Activated CD4-positive, CD25-positive, alpha-beta regulatory T cell treated with anti-CD3 and anti-CD28 coated beads, Interleukin-2, amount 50 U/mL, for 24 hours (primary cell): ENCODE measurements at regions not wholly inside any gene's neighbourhood (a gene's known extent, or its start where the extent isn't known, plus 50 kb on each side); places are given as distances from the start of the nearest gene placed in this dataset.

Experiments
- ATAC-seq, 2 donors: fragments of 150-1000 bp; cut with Tn5 transposase; one replicate each; pipeline ENCODE4 v1.10.0; 2021; ENCODE audit warnings: mild to moderate bottlenecking in 1 of 2, moderate library complexity in 1 of 2

DNA sequence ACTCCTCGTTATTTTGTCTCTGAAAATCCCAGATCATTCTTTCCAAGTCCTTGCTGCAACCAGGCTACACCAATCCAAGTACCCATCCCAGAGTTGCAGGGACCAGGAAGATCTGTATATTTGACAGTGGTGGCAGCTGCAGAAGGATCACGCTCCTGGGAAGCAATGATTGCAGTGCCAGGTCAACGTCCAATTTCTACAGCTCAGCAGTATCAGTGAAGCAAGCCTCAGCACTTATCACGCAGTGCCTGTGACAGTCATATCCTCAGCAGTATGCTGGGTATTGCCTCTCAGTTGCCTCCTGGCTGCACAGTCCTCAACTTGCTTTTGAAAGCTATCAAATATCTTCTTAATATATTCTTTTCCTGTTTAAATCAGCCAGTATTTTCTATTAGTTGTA lies 66.7 kb downstream of the BARHL2 start:
- no peak for ATAC-seq

DNA sequence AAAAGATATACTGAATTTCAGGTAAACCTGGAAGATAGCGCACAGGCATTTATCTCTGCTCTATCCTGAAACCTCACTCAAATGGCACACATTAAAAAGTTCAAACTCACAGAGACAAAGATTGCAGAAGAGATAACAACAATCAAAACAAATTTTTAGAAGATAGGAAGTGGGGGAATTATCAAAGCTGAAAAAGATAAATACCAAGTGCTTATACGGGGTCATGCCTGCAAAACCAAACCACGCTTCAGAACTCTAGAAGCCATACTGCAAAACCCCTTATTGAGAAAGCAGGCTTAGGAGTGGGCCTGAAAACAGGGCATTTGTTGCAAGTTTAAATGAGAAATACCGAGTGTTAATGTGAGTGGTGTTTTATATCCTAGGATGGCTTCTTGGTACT lies 76.8 kb downstream of the BARHL2 start:
- ATAC-seq: no peak

DNA sequence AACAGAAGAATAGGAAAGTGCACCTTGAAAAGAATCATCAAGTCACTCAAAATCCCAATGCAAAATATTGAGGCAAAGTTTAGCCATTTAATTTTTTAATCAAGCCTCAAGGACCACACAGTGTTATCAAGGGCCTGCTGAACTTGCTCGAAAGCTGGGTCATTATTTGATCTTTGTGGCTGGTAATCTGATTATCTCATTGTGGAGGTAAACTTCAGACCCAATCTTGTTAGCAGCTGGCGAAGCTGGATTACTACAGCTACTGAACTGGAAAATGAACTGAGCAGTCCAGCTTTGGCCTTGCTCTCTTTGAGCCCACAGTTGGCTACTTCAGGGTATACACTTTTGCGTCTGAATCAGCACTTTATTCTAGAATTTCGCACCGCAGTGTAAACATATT lies 94.4 kb downstream of the BARHL2 start:
- no peak for ATAC-seq

DNA sequence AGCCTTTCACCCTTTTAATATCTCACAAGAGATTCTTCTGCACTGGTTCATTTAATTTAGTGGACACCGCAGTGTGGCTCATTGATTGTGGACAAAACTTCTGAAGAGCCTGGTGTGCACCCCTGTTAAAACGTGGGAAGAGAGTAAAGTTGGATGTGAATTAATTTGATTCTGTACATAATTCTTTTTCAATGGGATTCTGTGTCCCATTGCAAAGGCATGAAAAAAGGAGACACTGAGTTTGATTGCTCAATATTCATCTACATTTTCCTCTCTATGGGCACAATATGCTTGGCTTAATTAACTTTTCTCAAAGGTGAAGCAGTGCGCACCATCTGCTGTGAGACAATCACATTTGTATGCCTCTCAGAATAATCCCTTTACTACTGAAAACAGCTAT lies 95.1 kb downstream of the BARHL2 start:
- ATAC-seq: no peak

DNA sequence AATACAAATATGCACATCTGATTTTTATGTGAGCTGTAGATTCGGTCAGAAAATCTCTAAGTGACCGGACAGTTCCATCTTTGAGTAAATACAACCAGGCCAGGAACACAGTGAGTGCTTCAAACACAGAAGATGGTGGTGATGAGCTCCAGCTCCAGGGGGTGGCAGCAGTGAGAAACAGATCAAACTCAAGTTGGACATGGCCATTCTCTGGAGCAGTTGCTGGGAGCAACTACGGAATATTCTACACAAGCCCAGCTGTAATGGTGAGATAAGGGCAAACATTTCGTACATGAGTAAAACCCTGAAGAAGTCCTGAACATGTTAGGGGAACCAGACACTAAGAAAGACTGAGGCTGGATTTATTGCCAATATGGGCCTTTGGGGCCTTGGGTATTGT lies 100.7 kb downstream of the BARHL2 start:
- no peak for ATAC-seq

DNA sequence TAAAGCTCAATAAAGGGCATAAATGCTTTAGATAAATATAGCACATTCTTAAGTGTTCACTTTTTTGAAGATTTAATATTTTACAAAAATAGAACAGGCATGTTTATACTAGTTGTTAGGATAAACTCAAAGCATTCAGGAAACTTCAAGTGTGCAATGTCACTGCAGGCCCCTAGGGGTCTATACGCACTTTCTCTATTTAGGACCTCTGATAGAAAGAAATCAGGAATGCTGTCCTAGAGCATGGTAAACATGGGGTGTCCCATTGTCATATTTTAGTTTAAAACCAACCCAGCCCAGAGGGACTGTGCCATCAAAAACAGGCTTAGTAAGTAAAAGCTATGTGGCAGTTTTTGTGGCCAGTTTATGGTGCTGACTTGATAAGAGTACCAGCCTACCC lies 102.2 kb downstream of the BARHL2 start:
- no peak for ATAC-seq

DNA sequence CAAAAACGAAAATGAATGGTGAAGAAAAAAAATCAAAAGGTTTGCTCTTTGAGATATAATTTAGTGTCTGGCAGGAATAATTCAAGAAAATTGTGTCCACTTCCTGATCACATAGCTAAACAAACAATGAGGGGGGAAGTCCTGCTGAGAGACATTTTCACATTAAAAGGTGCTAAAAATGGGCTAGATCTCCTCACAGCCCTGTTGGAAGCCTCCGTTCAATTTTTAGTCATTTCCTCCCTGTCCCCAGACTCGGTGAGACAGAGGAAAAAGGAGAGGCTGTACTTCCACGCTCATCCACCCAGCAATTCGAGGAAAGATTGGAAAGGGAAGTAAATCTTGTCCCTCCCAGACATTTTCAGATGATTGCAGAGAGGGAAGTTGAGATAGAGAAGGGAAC lies 103.7 kb downstream of the BARHL2 start:
- no peak for ATAC-seq

DNA sequence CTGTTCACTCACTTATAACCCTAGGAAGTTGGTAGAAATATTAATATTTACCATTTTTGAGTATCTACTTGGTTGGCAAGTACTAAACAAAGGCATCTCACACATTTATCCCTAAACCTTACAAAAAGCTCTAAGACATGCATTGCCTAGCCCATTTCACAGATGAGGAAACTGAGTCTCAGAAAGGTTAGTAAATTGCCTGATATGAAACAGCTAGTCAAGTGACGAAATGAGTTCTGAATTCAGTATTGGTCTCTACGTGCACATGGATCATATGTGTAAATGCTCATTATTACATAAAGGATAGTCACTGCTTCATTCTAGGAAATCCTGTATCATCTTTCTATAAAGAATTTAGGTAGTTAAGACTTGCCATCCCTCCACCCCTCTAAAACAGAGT lies 105.1 kb downstream of the BARHL2 start:
- no peak for ATAC-seq

DNA sequence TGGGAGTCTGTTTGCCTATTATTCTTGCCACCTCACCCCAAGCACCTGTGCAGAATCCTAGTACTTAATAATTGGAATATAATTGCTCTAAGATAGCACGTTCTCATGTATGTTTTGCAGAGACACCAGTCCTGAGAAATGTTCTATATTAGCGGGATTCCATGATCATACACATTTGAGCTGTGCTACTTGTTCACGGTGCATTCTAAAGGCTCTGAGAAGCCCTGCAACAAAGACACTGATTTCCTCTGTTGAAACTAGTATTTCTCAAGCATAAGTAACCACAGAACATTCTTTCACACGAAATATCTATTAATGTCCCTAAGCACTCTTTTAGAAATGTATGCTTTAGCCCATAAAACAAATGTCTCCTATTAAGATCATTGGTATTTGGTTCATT lies 109.4 kb downstream of the BARHL2 start:
- ATAC-seq: no peak

DNA sequence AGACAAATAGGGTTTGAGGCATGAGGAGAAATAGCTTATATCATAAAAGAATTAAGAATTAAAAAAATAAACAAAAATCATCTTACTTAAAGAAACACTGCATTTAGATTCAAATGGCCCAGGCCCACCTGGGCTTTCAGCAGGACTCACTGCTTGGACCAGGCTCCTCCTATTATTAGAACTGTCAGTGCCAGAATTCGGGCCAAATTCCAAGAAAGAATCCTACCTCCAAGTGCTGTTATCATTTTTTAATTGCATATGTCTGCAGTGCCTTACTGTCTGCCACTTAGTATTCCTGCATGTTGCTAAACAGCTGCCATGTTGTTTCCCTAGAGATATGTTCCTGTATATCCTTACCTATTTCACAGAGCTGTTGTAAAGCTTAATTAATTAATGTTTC lies 112.0 kb downstream of the BARHL2 start:
- no peak for ATAC-seq

DNA sequence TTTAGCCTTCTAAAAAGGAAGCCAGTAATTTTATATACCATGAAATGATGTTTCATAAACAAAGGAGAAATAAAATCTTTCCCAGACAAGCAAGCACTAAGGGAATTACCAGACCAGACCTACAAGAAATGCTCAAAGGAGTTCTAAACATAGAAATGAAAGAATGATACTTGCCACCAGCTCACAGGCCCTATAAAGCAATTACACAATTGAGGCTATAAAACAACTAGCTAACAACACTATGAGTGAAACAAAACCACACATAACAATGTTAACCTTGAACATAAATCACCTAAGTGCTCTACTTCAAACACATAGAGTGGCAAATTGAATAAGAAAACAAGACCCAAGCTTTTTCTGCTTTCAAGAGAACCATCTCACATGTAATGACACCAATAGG lies 123.8 kb downstream of the BARHL2 start:
- ATAC-seq: no peak

DNA sequence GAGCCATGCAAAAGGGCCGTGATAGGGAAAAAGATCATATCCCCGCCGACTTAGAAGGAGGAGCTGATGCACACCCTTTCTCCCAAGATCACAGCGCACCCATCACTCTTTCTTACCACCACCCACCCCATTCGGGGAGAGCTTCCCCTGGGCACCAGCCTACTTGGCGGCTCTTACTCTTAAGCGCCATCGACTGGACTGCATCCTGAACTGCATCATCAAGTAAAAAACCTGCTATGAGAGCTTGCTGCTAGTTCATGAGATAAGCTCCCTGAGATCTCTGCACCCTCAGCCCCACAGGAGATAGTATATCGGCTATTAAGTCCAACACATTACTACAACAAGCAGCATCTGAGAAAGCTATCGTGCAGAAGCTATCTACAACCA lies 125.1 kb downstream of the BARHL2 start:
- no peak for ATAC-seq

DNA sequence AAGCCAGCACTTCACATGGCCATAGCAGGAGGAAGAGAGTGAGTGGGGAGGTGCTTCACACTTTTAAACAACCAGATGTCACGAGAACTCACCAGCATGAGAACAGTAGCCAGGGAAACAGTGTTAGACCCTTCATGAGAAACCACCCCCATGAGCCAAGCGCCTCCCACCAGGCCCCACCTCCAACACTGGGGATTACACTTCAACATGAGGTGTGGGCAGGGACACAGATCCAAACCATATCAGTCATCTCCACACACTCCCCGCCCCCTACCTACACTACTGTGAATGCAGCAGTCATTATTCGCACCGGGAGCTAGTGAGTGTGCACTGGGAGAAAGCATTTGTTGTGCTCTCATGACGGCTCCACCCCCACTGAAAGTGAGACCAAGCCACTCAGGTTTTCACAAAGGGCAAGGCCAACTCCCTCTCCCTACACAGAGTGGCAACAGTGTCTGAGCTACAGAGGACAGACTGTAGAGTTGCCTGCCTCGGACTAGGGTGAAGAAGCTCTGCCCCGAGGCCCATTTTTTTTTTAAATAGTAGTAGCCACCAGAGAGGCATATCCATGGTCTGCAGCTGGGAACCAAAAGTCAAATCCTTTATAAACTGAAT lies 125.6 kb downstream of the BARHL2 start:
- no peak for ATAC-seq

DNA sequence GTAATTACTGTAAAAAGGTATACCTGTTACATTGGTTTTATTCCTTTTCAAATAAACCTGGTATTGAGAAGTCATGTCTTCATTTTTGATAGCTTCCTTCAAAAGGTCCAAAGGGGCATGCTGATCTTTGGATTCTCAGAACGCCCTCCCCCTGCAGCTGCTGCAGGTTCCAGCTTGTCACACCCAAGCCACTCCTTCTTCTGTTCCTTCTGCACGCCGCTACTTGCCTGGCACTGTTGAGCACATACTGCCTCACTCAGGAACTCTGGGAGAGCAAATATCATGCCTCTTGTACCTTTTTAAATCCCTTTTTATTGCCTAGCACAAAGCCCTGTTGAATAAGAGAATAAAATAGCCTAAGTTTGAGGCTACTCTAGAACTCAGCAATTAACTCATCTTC lies 136.9 kb downstream of the BARHL2 start:
- no peak for ATAC-seq

DNA sequence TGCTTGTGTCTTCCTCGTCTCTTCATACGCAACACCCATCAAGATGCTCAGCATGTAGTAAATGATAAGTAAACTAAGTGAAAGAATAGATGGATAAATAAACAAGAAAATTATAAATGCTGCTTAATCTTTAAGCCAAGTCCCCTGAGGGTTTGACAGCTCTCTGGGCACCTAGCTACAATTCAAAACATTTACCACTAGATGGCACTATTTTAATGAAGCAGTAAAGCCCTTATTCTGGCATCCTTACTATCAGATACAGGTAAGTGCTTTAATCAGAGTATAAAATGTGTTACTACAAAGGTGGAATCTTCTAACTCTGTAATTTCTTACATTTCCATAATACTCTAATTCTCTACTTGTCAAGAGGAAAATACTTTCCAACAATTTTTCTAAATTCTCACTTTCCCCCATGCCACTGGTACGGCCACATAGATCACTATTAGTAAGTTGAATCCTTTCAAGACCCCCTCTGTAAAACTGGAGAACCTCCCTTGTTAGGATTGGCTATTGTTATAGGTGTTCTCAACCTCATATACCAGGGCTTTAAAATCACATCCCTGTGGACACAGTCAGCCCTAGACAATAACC lies 137.8 kb downstream of the BARHL2 start:
- no peak for ATAC-seq

DNA sequence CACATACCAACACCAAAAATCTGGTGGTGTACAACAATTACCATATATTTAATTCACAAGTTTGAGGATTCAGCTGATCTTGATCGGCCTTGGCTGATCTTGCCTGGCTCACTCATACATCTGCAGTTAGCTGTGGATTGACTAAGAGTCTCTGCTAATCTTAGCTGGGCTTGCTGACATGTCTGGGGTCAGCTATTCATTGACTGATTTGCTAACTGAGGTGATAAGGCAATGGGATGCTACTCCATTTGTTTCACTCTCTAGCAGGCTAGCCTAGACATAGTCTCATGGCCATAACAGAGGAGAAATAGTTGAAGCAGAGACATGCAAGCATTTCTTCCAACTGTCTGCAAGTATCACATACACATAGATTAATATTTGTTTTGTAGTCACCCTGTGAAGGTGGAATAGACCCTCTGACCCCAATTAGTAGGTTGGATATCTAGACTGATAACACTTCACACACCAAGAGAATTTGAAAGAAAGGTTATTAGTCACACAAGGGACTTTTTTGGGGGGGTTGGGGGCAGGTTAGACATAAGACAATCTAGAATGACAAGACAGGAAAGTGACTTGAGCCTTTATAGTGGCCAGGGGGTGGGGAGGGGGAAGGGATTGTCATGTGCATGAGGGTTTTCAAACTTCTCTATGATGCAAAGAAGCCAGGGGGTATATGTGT lies 142.3 kb downstream of the BARHL2 start:
- no peak for ATAC-seq

DNA sequence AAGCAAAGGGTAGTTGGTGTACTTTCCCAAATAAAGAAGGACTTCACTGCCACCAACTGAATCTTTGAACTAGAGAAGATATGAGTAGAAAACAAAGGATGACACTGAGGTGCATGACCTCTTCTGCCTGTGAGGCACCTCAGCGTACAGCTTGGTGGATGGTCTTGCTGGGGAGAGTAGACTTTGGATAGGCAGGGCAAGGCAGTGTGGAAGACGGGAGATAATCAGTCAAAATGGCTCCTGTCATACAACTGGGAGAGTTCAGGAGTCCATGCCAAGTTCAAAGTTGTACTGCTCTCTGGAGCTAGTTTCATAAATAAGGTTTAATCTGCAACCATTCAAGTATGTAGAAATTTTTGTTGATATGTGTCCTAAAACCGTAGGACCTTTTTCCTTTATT lies 143.4 kb downstream of the BARHL2 start:
- no peak for ATAC-seq

DNA sequence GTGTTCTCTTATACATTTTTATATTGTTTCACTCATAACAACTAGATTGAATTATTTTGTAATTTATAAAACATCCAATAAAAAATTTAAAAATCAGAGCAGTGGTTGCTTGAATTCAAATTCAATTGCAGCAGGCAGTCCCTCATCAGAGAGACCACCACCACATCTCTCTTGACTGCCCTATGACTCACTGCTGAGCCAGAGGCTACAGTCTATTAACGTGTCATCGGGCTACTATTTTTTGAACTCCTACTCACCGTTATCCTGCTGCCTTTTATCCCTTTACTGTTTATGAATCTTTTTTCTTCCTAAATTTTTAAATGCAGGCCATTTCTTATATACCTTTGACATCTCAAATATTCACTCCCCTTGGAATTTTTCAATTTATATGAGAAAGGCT lies 144.7 kb downstream of the BARHL2 start:
- no peak for ATAC-seq

DNA sequence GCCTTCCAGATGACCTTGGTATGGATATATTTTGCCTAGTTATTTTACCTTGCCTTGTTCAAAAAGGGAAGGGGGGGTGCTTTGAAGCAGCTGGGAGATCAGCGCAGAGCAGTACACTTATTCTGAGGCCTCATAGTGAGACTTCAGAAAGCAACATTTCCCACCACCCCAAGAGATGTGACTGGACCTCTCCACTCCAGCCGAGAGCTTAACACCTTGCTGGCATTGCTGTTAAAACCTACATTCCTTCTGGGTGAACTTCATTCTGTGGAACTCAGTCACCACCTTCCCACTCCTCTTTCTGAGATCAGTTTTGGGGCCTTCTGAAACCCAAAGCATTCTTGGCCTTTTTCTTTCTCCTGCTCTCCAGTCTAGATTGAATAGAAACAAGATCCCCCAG lies 148.7 kb downstream of the BARHL2 start:
- ATAC-seq: no peak

DNA sequence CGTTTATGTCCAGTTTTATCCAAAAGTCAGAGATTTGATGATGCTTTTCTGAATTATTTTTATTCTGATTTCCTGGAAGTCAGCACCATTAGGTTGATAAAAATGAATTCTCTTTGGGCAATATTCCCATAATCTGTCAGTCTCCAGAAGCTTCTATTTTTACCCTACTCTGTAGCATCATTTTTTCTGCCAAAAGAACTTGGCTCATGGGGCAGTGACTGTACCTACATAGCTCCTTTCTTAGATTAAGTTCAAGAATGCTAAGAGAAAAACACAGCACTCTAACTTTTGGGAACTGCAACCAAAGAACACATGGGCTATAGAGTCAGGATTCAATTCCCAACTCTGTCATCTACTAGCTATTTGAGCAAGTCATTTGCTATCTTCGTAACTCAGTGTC lies 152.9 kb downstream of the BARHL2 start:
- no peak for ATAC-seq

DNA sequence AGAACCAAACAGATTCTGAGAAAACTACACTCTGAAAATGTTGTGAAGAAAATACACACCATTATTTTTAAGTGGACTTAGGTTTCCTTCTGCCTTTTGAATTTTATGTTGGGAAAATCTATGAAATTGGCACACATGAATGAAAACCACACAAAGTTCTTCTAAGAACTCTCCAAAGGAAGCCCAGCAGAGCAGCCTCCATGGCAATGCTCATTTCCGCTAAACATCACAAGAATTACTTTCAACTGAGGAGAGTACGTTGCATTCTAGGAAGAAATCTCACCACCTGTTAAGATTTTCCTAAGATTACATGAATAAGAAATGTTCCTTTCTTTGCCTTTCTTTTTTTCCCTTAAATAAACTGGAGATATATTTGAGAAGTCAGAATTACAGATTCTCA lies 154.2 kb downstream of the BARHL2 start:
- ATAC-seq: no peak

DNA sequence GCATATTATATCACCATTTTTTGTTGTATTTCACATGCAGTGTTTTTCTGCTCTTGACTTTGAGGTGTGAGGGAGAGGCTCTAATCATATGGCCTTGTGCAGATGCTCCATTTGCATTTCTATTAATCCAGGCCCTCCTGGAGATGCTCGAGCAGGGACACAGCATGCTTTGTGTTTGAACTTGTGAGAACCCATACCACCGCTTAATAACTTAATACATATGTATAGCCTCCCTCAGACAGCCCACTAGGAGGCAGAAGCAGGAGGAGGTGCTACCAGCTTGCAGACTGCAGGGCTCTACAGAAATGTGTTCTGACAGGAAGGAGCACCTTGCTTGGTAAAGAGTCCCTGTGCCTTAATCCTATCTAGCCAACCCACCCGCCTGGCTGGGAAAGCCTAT lies 155.2 kb downstream of the BARHL2 start:
- ATAC-seq: no peak

DNA sequence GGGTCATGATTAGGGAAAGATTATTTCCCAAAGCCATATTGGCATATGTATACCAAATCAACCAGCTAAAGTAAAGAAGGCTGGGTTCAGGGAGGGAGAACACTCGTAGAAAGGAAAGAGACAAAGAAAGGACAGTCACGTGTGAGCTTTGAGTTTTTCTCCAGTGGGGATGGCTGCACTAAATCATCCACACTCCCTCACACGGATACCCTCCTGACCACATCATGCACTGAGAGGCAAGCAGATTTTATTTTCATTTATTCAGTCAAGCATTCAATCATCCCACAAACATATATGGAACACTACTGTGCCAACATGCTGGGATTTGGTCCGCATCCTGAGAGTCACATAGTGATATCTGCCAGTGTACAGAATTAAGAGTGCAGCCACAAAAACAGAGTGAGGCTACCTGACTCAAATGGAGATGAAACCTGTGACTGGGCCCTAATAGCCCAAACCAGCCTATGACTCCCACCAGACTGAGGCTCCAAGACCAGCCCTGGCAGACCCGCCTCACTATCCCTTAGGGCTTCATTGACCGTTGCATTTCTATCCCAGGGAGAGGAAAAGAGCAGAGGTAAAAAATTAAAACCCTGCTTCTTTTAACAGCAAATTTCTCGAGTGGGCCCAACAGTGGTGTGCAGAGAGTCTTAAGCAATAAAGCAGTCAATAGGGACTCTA lies 155.9 kb downstream of the BARHL2 start:
- no peak for ATAC-seq

DNA sequence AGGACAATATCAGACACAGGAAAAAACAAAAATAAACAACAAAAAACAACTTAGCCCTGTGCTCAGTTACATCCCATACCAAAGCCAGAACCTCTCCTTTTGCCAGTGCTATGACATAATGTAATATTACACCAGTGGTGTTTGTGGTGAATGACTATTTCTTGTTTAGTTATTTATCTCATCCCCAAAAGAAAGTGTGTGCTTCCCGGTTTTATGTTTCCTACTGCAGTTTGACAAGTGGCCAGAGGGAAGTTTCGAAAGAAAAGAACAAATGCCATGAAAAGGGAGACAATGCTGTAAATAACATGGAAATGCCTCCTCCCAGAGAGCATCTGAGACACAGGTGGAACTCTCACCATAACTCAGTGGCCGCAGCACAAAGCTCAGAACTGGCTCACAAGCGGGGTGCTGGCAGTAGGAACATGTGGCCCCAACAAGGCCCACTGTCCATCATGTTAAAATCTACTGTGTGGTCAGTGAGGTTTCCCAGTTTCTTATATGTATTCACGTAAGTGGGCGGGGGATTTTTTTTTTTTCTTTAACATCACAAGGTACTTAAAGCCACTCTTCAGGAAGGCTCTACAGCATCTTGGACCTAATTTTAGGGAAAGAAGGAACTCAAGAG lies 158.2 kb downstream of the BARHL2 start:
- ATAC-seq: no peak
